ENCODE measurements at regions not wholly inside any gene's neighbourhood (a gene's known extent, or its start where the extent isn't known, plus 50 kb on each side); places are given as distances from the start of the nearest gene placed in this dataset.

DNA sequence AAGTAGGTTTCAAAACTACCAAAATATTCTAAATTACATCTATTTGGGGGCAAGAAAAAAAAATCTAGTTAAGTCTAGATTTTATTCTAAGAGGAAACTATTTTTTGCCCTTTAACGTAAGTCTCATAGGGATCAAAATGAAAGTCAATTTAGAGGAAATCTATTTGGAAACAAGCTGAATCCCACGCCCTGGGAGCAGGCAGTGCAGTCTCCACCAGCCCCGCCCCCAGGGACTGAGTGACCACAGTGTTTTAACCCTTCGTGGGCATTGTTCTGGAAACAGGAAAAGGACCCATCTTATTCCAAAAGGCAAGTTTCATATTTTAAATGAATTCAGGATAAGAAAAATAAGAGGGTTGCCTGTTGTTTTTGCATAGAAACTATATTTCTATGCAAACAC is 209.7 kb downstream of the SPRY2 start:
- DNase-seq (ENCODE audit: low read depth in 2 of 2): no peak

DNA sequence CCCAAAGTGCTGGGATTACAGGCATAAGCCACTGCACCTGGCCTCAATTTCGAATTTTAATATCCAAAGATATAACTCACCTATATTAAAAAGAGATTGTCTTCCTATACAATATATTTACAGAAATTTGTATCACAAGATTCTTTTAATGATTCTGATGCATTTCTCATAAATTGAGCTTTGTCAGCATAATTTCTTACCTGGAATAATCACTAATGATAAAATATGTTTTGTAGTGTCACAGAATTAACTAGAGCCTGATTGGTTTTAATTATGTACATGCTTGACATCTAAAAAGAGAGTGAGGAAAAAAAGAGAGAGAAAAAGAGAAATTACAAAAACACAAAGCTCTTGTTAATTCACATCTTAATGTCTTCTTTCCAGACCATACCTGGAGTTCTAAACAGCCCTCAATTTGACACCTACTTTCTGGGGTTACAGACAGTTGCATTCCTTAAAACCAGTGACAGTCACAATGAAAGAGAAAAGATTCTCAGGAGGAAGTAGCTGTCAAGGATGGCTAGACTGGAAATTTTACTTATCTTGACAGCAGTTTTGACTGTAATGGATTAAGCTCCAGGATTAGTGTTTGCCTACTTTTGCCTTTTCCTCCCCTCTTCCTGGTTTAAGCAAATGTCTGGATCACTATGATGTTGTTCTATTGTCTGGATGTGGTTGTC is 214.4 kb downstream of the SPRY2 start:
- DNase-seq (ENCODE audit: low read depth in 2 of 2): no peak

DNA sequence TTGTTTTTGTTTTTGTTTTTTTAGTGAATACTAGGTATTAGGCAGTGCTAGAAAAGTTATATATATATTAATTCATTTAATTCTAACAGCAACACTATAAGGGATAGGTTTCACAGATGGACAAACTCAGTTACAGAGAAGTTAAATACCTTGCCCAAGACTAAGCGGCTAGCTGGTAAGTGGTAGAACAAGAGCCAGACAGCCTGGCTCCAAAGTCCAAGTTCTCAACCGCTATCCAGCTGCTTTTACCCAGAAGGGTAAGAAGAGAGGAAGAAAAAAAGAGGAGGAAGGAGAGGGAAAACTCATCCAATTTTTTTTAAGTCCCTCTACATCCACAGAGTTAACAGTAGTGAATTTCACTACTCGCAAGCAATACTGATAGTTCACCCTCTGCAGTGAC is 217.0 kb downstream of the SPRY2 start:
- no peak for DNase-seq (ENCODE audit: low read depth in 2 of 2)

DNA sequence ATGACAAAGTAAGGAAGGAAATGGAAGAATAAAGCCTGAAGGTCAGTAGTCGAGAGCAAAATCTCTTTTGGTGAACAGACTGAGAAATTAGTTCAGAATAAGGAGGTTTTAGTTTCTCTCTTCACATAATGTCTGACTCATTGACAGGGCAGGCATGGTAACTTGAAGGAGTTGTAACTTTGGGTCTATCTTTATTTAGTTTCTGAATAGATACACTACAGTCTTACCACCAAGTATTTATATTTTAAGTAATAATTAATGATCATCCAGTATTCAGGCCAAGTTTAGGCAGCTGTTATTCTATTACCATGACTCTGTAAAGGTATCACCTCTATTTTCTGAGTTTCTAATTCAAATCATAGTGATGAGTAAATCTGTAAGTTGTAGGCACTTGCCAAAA is 219.9 kb downstream of the SPRY2 start:
- no peak for DNase-seq (ENCODE audit: low read depth in 2 of 2)

DNA sequence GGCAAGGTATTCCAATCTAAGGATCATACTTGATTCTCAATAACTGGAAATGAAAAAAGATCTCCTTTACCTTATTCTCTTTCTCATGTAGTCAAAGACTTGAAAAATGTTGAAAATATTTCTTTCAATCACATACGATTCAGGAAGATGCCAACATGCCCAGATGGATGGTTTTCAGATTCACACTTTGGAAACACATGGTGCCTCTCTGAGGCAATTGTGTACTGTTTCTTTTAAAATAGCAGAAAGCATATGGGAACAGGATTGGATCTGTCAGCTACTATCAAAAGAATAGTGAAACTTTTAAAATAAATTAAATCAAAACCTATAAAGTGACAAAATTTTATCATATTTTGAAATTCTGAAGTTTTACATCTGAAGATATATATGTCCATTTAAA is 222.4 kb downstream of the SPRY2 start:
- DNase-seq (ENCODE audit: low read depth in 2 of 2): no peak

DNA sequence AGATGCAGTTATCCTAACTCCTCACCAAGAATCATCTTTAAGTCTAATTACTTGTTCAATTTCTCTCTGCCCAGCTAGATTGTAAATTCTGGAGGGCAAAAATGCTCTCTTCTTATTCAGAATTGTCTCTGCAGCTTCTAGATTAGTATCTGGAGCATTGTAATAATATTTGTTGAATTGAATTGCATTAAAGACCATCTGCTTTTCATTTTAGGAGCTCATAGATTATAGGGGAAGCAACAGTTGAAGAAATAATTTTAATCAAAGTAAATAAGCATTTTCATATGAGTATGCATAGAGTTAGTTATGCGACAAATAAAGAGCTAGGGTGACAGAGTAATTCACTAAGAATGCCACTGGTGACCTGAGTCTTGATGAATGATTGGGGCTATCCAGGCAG is 222.8 kb downstream of the SPRY2 start:
- DNase-seq (ENCODE audit: low read depth in 2 of 2): no peak

DNA sequence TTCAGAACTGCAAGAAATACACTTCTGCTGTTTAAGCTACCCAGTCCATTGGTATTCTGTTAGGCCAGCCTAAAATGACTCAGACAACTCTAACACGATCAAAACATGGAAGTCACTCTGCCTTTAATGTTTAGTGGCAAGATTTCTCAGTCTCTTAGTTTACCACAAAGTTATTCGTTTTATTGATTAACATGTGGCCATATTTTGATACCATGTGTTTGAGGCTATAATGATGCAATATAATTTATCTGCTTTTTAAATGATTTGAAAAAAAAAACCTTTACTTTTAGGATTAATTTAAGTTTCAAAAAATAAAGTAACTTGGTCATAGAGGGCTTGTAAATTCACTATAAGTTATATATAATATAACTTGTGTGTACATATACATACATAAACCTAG is 223.4 kb downstream of the SPRY2 start:
- no peak for DNase-seq (ENCODE audit: low read depth in 2 of 2)

DNA sequence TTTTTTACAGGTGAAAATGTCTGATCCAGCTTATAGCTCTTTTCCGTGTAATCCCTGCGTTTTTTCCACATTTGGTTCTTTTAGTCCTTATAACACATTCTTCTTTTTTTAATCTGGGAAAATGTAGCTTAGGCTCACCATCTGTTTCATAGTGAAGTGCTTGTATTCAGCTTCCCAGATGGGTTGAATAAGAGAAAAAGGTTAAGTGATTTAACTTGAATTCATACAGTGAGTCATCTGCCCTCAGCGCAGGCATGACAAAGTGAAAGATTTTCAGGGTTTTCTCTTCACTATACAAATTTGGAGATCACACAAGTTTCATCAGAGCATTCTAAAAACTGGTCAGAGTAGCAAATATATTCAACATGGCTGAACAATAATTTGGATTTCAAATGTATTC is 224.8 kb downstream of the SPRY2 start:
- DNase-seq (ENCODE audit: low read depth in 2 of 2): no peak

DNA sequence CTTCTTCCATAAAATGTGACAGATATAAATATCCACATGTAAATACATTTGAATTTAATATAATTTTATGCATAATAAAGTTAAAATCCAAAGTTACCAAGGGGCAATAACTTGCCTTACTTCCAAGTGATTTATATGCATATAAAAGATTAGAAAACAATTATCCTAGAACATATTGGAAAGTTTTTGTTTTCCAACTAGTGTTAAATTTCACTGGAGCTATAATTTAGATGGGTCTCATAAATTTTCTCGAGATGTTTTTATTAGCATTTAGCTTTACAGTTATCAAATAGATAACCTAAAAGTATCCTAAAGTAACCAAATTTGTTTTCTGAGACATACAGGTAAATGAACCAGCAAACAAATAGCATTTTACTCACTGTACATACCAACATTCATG is 225.3 kb downstream of the SPRY2 start:
- no peak for DNase-seq (ENCODE audit: low read depth in 2 of 2)

DNA sequence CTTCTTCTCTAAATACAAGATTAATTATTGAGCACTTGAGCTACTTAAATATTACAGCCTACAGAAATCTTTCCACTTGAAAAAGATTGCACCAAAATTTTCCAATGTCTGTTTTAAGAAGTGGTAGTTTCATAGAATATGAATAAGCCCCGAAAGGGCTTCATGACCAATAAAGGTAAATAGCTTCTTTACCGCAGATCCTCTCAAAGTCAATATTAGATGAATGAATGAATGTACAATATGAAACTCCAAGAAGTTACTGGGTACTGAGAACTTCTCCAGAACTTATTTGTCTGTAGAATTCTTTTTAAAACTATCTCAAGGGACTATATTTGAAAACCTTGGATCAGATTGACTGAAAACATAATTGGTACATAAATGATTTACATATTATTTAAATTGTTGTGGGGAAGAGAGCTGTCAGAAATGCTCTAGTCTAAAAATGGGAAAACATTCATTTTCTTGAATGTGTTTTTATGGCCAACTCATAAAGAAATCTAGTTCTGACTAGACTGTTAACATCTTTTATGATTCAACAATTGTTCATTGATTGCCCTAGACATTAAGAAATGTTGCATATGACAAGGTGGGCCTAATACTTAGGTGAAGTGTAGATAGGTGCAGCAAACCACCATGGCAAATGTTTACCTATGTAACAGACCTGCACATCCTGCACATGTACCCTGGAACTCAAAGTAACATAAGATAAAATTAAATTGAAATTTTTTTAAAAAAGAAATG is 227.0 kb downstream of the SPRY2 start:
- DNase-seq (ENCODE audit: low read depth in 2 of 2): no peak

DNA sequence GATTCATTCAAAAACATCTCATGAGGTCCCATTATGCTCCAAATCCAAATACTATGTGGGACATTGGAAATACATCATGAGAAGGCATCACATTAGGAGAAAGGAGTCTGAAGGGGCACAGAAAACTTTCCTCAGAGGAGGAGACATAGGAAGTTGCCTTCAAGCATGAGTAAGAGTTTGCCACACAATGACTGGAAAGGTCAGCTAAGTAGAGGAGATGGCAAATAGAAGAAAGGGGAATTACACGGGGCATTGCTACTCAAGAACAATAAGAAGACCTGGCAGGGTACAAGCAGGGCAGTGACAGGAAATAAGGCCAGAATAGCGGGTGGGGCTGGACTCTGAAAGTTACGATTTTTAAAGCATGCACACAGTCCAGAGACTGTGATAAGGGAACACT is 231.6 kb downstream of the SPRY2 start:
- no peak for DNase-seq (ENCODE audit: low read depth in 2 of 2)

DNA sequence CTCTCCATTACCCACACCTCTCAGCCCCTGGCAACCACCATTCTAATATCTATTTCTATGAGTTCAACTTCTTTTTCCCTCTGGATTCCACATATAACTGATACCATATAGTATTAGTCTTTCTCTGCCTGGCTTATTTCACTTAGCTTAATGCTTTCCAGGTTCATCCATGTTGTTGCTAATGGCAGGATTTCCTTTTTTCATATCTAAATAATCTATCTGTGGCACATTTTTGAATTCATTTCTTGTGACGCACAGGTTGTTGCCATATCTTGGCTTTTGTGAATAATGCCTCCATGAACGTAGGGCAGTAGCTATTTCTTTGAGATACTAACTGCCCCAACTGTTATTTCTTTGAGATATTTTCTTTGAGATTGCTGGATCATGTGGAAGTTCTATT is 235.6 kb downstream of the SPRY2 start:
- DNase-seq (ENCODE audit: low read depth in 2 of 2): no peak

DNA sequence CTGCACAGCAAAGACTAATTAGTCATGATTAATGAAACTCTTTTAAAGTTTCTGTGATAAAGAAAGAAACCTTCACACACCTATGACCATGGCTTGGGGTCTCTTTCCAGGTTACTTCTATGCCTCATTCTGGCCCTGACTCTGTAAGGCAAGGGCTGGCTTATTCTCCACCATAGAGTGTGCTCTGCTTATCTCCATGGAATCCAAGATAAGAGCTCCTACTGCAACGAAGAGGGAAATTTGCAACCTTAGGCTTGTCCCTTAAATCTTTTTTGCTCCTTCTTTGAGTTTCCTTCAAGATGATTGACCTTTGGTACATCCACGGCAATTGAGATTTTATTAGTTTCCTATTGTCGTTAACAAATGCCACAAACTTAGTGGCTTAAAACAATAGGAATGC is 239.9 kb downstream of the SPRY2 start:
- no peak for DNase-seq (ENCODE audit: low read depth in 2 of 2)

DNA sequence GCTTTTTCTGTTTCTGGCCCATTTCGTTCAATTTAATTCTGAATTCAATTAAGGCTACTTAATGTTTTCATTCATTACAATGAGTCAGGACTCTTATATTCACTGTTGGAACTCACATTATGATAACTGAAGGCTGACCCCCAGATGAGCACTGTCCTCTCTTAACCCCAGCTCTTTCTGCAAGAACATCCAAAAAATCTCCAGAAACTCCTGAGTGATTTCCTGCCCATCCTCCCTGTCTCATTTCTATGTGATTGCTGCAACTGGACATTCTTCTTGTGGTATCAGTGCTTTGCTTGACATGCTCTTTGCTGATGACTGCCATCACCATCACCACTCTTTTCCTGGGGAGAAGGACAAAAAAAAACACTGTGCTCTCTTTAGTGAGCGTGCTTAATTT is 240.3 kb downstream of the SPRY2 start:
- DNase-seq (ENCODE audit: low read depth in 2 of 2): no peak

DNA sequence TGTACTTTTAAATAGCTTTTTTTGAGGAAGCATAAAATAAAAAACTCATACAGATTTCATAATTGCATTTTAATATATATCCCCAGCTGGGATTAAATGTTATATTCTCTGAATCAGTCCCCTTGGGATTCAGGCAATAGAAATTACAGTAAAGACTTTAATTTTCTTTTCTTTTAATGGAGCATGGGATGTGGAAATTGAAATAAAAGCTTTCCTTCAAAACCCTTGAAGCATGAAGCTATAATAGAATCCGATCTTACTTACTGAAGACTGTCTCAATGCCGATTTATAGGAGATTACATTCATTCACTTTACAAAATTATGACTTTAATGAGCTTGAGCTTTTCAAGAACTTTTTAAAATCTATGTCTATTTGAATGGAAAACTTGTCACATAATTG is 243.4 kb downstream of the SPRY2 start:
- no peak for DNase-seq (ENCODE audit: low read depth in 2 of 2)

DNA sequence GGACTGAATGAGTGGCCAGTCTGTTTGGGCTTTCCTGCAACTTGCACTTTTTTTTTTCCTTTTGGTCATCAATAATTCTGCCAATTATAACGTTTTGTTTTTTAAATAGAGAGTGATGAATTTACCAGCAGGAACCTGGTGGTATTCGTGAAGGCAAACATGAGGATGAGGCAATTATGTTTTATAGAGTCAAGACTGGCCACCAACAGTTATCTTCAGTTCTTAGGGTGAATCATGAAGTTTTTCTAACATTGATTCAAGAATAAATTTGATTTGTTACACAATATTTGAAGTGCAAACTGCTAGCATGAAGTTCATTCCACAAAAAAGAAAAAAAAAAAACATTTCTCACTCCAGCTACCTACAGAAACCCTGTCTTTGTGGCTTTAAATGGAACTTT is 244.5 kb downstream of the SPRY2 start:
- DNase-seq (ENCODE audit: low read depth in 2 of 2): no peak

DNA sequence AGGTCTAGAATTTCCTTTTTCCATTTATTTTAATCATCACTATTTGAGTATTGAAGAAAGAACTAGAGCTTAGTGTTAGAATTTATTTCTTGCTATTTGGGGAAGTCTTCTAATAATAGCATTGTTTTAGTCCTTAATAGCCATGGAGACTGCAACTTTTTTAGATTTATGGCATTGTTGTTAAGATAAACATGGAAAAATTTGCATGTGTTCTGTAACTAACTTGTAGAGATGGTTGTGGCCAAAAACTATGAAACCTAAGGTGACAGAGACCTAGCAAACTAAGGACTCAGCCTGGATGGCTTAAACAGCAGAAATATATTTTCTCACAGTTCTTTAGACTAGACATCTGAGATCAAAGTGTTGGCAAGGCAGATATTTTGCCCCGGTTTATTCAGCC is 246.4 kb downstream of the SPRY2 start:
- no peak for DNase-seq (ENCODE audit: low read depth in 2 of 2)

DNA sequence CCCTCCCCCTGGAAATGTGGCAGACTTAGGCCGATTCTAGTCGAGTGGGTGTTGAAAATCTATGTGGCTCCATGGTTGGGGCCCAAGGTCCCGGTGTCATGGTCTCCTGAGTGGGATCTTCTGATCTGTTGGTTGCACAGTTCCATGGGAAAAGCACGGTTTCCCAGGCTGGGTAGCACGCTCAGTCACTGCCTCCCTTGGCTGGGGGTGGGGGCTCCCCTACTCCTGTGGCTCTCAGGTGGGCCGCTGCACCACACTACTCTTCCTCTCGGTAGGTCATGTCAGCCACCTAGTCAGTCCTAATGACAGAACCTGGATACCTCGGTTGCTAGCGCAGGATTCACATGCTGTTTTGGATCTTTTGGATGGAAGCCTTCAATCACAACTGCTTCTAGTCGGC is 247.0 kb downstream of the SPRY2 start:
- no peak for DNase-seq (ENCODE audit: low read depth in 2 of 2)

DNA sequence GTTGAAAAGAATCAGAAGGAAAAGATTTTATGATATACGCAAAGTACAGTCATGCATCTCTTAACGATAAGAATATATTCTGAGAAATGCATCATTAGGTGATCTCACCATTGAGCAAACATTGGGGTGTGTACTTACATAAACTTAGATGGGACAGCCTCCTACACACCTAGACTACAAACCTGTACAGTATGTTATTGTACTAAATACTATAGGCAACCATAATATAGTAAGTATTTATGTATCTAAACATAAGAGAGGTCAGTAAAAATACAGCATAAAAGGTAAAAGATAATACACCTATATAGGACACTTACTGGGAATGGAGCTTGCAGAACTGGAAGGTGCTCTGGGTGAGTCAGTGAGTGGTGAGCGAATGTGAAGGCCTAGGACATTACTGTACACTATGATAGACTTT is 254.6 kb downstream of the SPRY2 start:
- no peak for DNase-seq (ENCODE audit: low read depth in 2 of 2)

DNA sequence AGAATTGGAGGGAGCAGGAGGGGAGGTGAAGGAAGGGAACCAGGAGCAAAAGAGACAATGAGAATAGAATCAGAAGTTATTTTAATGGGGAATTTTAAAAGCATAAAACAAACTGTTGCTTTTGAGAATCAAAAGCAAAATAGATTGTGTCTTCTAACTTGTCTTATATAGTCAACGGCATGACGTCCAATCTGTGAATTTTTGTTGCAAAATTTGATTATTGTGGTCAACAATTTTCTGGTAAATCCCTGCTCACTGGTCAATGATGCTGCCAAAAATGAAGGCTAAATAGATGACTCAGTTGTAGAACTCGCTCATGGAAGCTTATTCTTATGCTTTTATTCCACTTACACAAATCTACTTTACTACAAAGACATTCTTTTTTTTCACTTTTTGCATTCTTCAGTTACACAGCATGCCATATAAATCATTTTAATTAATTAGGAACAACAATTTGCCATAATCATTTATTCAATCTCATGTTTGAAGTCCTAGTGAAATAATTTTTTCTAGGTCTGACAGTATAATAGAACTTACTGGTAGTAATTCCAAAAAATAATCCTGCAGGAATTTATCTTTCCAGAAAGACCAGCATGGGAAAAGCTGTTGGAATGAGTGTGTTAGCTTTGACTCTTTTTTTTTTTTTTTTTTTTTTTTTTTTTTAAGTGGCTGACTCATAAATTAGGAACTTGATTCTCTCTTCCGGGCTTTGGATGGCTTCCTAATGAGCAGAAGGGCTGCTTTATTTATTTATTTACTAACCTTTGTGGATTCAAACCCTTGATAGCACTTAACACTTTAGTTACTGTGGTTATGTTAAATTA is 256.9 kb downstream of the SPRY2 start:
- no peak for DNase-seq (ENCODE audit: low read depth in 2 of 2)

DNA sequence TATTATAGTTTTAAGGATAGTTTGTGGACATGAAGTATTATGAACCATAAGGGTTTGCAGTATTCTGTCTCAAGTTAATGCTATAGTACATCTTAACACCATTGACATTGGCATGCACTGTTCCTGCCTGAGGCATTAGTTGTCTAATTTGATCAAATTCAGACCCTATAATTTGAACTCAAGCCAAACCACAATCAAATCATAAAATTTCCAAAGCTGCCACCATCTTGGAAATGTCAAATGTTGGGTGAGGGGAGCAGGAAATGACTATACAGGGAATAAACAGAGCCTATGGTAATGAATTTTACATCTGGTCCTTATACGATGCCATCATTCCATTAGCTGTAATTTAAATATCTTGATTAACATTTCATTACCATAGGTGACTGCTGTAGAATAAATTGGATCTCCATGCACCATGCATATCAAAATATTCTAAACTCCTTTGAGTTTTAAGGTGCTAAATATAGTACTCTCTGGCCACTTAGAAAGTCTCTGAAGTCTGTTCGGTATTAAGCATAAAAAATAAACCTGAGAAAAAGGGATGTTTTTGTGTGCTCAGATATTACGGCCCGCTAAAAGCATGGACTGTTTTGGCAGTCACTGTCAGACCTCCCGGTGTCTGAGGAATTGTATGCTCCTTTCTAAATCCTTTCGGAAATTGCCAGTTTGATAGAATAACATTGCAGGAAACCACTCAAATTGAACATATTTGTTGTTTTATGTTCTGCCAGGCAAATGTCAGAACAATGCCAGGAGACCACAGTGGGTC is 257.7 kb downstream of the SPRY2 start:
- no peak for DNase-seq (ENCODE audit: low read depth in 2 of 2)

DNA sequence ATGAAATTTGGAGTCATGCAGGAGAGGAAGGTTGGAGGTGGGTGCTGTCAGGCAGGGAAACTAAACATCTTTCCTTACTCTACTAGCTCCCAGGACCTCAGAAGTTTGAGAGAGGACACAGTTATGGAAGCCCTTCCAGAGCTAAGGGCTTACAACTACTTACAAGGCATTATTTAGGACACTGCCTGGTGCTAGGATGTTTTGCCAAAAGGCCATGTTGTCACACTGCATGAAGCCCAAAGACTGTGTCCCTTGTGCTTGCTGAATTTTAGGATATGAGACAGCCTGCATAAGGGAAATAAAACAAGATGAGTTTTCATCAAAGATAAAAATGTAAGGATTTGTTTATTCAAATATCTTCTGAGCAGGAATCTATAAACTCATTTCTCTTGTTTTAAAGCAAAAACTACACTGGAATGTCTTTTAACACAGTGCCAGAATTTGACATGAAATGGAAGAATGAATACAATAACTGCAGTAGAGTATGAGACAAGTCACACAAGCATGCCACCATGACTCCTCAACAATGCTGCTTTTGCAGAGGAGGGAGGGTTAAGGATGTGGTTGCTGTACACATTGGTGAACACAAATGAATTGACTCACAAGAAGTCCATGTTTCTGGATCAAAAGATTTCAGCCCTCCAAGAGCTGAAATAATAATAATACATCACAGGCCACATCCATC is 258.4 kb downstream of the SPRY2 start:
- DNase-seq (ENCODE audit: low read depth in 2 of 2): no peak

Data from stimulated activated CD8-positive, alpha-beta memory T cell treated with anti-CD3 and anti-CD28 coated beads, Interleukin-7, amount 100 ng/mL, for 4 hours (primary cell).